PFSK-1 (cell line): ENCODE measurements at regions not wholly inside any gene's neighbourhood (a gene's known extent, or its start where the extent isn't known, plus 50 kb on each side); places are given as distances from the start of the nearest gene placed in this dataset.
A peak's percentile ranks its signal among the peaks of the same experiment; 100 is the strongest.

Experiments
- FOXP2 ChIP-seq: optimal IDR thresholded peaks from 2 replicates; pipeline ENCODE3; 2011; ENCODE audit warnings: borderline replicate concordance, control low read depth, inconsistent platforms; ENCODE audit not compliant: insufficient read depth; ENCODE audit errors: extremely low read length, extremely low read depth
- POLR2AphosphoS5 ChIP-seq: IDR thresholded peaks from 2 replicates; pipeline ENCODE4 v1.6.1; 2012; ENCODE audit warnings: low read depth, mild to moderate bottlenecking, control low read depth, low read length, moderate library complexity
- REST ChIP-seq, 2 experiments: IDR thresholded peaks; 2 replicates each; pipeline versions ENCODE4 v1.6.1 to v1.8.0; 2011 to 2012; ENCODE audit warnings: low read depth in 2 of 2, low read length in 2 of 2, control low read depth in 1 of 2, inconsistent platforms in 1 of 2, mild to moderate bottlenecking in 1 of 2, moderate library complexity in 1 of 2; ENCODE audit not compliant: insufficient read depth in 1 of 2
- SIN3A ChIP-seq: IDR thresholded peaks from 2 replicates; pipeline ENCODE4 v1.6.1; 2012; ENCODE audit warnings: mild to moderate bottlenecking, low read length, moderate library complexity, borderline replicate concordance; ENCODE audit not compliant: insufficient read depth
- TAF1 ChIP-seq: IDR thresholded peaks from 2 replicates; pipeline ENCODE4 v1.6.1; 2012; ENCODE audit warnings: low read length, control low read depth, borderline replicate concordance; ENCODE audit not compliant: insufficient read depth

DNA sequence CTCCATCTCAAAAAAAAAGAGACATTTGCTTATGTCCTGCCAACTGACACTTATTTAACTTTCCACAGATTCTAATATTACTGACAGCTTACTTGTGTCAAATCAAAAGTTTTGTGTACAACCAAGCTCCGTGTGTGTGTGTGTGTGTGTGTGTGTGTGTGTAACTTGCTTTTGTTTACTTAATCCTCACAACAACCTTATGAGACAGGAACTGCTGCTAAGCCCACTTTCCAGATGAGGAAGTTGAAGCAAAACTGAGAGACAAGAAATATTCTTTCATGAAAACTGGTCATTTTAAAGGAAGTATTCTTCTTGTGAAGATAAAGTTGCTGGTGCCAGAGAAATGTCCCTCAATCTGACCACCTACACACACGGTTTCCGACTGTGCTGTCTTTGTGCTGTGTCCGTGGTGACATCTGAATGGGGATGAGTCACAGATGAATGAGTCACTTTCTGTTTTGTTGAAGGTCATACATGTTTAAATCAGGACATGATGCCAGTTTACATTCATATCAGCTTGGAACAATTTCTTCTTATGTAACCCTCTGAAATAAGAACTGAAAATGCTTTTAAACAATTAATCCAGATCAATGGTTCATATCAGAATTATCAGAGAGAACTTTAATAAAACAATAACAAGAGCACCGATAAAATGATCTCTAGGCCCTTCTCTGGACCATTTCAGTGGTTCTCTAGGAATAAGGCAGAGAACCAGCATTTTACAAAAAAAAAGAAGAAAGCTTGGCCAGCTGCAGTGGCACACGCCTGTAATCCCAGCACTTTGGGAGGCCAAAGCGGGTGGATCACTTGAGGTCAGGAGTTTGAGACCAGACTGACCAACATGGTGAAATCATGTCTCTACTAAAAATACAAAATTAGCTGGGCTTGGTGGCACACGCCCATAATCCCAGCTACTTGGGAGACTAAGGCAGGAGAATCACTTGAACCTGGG is 95.5 kb downstream of the THNSL2 start:
- no peak for TF ChIP-seq REST (IDR thresholded peaks at IDR 0.05; ENCODE audit: insufficient read depth in 1 of 2, low read depth in 2 of 2, low read length in 2 of 2)
- TF ChIP-seq SIN3A = 0 out of 2 replicates have a peak, but pooled peaks have one; percentile 49
- TF ChIP-seq TAF1 = no peak

DNA sequence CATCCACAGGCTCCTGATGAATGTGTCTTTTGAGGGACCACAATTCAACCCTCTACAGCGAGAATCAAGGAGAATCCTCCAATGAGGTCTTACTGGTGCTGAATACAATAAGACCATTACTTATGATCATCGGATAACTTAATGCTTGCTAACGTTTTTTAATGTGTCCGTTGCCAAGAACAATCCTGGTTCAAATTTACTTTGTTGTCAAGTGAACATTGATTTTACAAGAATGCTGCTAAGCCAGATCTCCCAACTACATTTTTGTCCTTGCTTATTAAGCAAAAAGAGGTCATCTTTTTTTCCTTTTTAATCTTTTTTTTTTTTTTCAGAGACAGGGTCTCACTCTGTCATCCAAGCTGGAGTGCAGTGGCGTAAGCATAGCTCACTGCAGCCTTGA is 93.7 kb downstream of the THNSL2 start:
- no peak for TF ChIP-seq FOXP2
- no peak for TF ChIP-seq SIN3A
- no peak for TF ChIP-seq POLR2AphosphoS5
- TF ChIP-seq REST (IDR thresholded peaks at IDR 0.05; ENCODE audit: insufficient read depth in 1 of 2, low read depth in 2 of 2, low read length in 2 of 2) = no peak
- TF ChIP-seq TAF1 = no peak

GRCh38 chr2:88261725-88262124 is 91.6 kb downstream of the THNSL2 start:
- TF ChIP-seq FOXP2 (no peak), SIN3A (no peak)

DNA sequence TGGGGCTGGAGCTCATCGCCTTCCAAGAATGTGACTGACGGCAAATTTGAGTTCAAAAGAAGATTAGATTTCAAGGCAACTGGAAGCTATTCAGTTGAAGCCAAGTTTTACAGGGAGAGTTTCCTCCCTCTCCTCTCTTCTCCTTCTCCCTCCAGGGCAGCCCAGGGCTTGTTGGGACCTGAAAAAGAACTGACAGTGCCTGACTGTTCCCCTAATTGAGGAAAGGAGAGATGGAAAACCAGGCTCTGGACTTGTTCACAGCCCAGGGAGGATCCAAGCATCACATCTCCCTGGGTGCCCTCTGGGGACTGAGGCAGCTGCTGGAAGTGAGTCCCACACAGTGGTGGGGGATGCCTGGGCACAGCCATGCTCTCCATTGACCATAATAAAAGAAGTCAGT is 88.1 kb downstream of the THNSL2 start:
- no peak for TF ChIP-seq FOXP2
- no peak for TF ChIP-seq REST (IDR thresholded peaks at IDR 0.05; ENCODE audit: insufficient read depth in 1 of 2, low read depth in 2 of 2, low read length in 2 of 2)
- TF ChIP-seq TAF1 = no peak
- no peak for TF ChIP-seq POLR2AphosphoS5
- no peak for TF ChIP-seq SIN3A

DNA sequence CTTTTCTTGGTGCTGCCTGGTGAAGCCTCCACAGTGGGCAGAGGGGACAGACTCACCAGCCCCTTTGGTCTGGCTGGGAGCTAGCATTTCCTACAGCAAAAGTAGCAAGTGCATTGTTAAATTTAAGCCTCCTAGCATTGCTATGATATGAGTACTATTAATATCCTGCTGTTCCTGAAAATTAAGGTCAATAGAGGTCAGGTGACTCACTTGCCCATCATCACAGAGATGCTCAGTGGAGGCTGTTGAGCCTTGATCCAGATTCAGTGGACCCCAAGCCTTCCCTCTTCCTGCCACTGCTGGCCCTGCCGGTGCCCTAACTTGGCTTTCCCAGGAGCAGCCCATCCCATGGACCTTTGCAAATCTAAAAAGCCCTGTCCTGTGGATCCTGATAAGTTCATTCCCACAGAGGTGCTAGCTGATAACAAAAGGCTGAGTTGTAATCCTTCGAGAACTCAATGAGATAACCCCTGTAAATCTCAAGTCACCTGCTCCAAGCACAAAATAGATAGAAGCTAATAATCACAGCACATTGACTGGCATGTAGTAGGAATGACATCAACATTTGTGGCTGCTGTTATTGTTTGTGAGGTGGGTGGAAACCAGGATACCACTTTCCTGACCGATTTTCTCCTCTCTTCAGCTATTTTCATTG is 84.4 kb downstream of the THNSL2 start:
- TF ChIP-seq SIN3A = no peak

DNA sequence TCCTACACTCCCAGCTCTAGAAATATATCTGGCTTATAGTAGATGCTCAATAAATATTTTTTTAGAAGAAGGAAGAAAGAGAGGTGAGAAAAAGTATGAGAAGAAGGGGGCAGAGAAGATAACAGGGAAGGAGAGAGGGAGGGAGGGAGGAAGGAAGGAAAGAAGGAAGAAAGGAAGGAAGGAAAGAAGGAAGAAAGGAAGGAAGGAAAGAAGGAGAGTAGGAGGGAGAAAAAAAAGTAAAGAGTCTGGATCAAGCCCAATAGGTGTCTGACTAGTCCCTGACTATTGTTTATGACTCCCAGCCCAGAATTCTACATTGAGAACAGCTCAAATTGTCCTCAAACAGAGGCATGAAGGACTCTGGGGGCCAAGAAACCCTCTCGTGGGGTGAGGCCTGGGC is 83.9 kb downstream of the THNSL2 start:
- TF ChIP-seq REST (IDR thresholded peaks at IDR 0.05; ENCODE audit: insufficient read depth in 1 of 2, low read depth in 2 of 2, low read length in 2 of 2) (no peak), FOXP2 (no peak), SIN3A (no peak), TAF1 (no peak), POLR2AphosphoS5 (no peak)
